ENCODE measurements at regions not wholly inside any gene's neighbourhood (a gene's known extent, or its start where the extent isn't known, plus 50 kb on each side); places are given as distances from the start of the nearest gene placed in this dataset.

DNA sequence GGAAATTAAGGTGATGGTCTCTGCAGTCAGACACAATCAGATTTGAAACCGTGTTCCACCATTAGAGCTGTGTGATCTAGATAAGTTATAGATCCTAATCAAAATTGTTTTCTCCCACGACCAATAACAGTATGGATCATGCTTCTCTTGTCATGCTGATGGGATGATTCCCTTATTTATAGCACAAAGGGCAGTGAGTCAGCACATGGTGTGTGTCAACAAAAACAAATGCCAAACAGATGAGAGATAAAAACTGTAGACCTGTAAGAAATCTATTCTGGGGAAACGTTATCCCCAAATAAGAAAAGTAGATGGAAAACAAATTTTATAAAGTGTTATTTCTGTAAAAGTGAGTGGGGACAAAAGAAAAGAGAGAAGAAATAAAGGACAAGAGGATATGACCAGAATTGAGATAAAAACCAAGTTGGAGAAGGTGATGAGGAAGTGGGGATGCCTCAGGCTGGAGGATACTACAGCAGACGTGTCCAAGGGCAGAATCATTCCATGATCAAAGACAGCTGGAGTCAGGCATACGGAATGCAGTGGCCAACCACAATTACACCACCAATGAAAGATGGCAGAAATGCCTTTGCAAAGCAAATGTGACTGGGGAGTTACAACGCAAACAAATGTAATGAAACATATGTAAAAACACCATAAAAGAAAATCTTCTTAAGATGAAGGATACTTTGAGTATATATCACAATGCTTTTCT lies 377.8 kb upstream of the PRKX start:
- no peak for TF ChIP-seq EZH2 (IDR thresholded peaks at IDR 0.05; ENCODE audit: low read length)
- TF ChIP-seq CTCF (optimal IDR thresholded peaks at IDR 0.05 in 1 of 3, IDR thresholded peaks at IDR 0.05 in 1 of 3, conservative IDR thresholded peaks at IDR 0.05 in 1 of 3; ENCODE audit: extremely low read depth in 1 of 3, insufficient read depth in 2 of 3, low read length in 3 of 3), result no peak
